ENCODE measurements at regions not wholly inside any gene's neighbourhood (a gene's known extent, or its start where the extent isn't known, plus 50 kb on each side); places are given as distances from the start of the nearest gene placed in this dataset.

- TF ChIP-seq POLR2AphosphoS5 (IDR thresholded peaks at IDR 0.05) (no peak), CTCF (IDR thresholded peaks at IDR 0.05) (no peak), POLR2A (IDR thresholded peaks at IDR 0.05) (no peak), EP300 (IDR thresholded peaks at IDR 0.05) (no peak)
Observed at GRCh38 chr6:121998631-121999030, 400.8 kb upstream of the HSF2 start.

All from stomach (tissue), 4 donors.